H1 (cell line): ENCODE measurements at regions not wholly inside any gene's neighbourhood (a gene's known extent, or its start where the extent isn't known, plus 50 kb on each side); places are given as distances from the start of the nearest gene placed in this dataset.

Experiments
- CTCF ChIA-PET: fragments of 300-600 bp; sonication (Branson Sonifier 250); formaldehyde crosslinking; loops from one replicate; lab custom pipeline; 2021; ENCODE audit not compliant: partially characterized antibody; lab: Charles Lee
- POLR2A ChIA-PET: fragments of 300-600 bp; sonication (Branson Sonifier 250); formaldehyde crosslinking; loops from one replicate; lab custom pipeline; 2021; ENCODE audit warnings: inconsistent platforms; ENCODE audit not compliant: partially characterized antibody; lab: Charles Lee
- DNase-seq, 2 experiments: peaks; one replicate each; pipeline versions ENCODE4 v3.0.0 to v3.0.0-alpha.2; 2010 to 2022; ENCODE audit warnings: low spot score in 2 of 2, low read depth in 1 of 2, mixed read lengths in 1 of 2
- FAIRE-seq: peaks from 2 replicates; lab custom pipeline; 2011; peaks lifted over from hg19 to GRCh38; lab: Jason Lieb, UNC
- H2AFZ ChIP-seq: 2 replicates; pipeline ENCODE4 v1.8.1; 2012; ENCODE audit warnings: low read length, inconsistent platforms
- H2AK5ac ChIP-seq: 2 replicates; pipeline ENCODE4 v1.6.1; 2013; ENCODE audit warnings: low read depth, low read length
- H2BK120ac ChIP-seq: replicated peaks from 2 replicates; pipeline ENCODE3; 2013; ENCODE audit warnings: low read depth, low read length, inconsistent platforms
- H2BK12ac ChIP-seq: 2 replicates; pipeline ENCODE4 v1.6.1; 2013; ENCODE audit warnings: low read depth, low read length
- H2BK15ac ChIP-seq: 2 replicates; pipeline ENCODE4 v1.6.1; 2013; ENCODE audit warnings: low read length
- H2BK20ac ChIP-seq: 2 replicates; pipeline ENCODE4 v1.6.1; 2013; ENCODE audit warnings: low read length
- H2BK5ac ChIP-seq: 2 replicates; pipeline ENCODE4 v1.6.1; 2013; ENCODE audit warnings: low read depth, low read length
- H3K14ac ChIP-seq: 2 replicates; pipeline ENCODE4 v1.6.1; 2013; ENCODE audit warnings: inconsistent platforms; ENCODE audit not compliant: insufficient read length
- H3K18ac ChIP-seq: 2 replicates; pipeline ENCODE4 v1.6.1; 2013; ENCODE audit warnings: low read length; ENCODE audit errors: extremely low read depth
- H3K23ac ChIP-seq: 2 replicates; pipeline ENCODE4 v1.6.1; 2013; ENCODE audit warnings: inconsistent platforms; ENCODE audit not compliant: insufficient read length
- H3K23me2 ChIP-seq: 2 replicates; pipeline ENCODE4 v1.6.1; 2013; ENCODE audit warnings: low read depth, low read length
- H3K27ac ChIP-seq: 2 replicates; pipeline ENCODE4 v1.6.1; 2011; ENCODE audit warnings: low read depth, low read length, inconsistent platforms
- H3K27me3 ChIP-seq, 4 experiments: replicated peaks in 1 of 4; 1 replicate in 1 of 4; 2 replicates in 3 of 4; pipeline versions ENCODE4 v1.6.1 to v1.8.1; 2011 to 2013; ENCODE audit warnings: low read length in 3 of 4, mild to moderate bottlenecking in 3 of 4, inconsistent platforms in 2 of 4, mixed read lengths in 2 of 4, moderate library complexity in 1 of 4; ENCODE audit not compliant: control insufficient read depth in 3 of 4, insufficient read depth in 3 of 4; ENCODE audit errors: extremely low read depth in 1 of 4
- H3K36me3 ChIP-seq, 4 experiments: 2 replicates each; pipeline versions ENCODE4 v1.6.1 to v1.8.1; 2011 to 2013; ENCODE audit warnings: mild to moderate bottlenecking in 4 of 4, low read length in 3 of 4, moderate library complexity in 2 of 4, control low read depth in 1 of 4, inconsistent platforms in 1 of 4; ENCODE audit not compliant: insufficient read depth in 4 of 4, control insufficient read depth in 2 of 4
- H3K4ac ChIP-seq: replicated peaks from 2 replicates; pipeline ENCODE3; 2013; ENCODE audit warnings: low read length, low read depth, mixed read lengths, inconsistent platforms; ENCODE audit not compliant: insufficient read length
- H3K4me1 ChIP-seq, 4 experiments: replicated peaks in 1 of 4; 1 replicate in 1 of 4; 2 replicates in 3 of 4; pipeline versions ENCODE4 v1.6.1 to v1.8.1; 2011 to 2013; ENCODE audit warnings: low read length in 3 of 4, inconsistent platforms in 2 of 4, mixed read lengths in 1 of 4; ENCODE audit not compliant: insufficient read depth in 4 of 4, control insufficient read depth in 3 of 4
- H3K4me2 ChIP-seq, 2 experiments: 2 replicates each; pipeline versions ENCODE4 v1.6.1 to v1.8.1; 2011 to 2013; ENCODE audit warnings: low read depth in 2 of 2, low read length in 2 of 2, control low read depth in 1 of 2, inconsistent platforms in 1 of 2, mild to moderate bottlenecking in 1 of 2; ENCODE audit not compliant: insufficient read depth in 1 of 2
- H3K4me3 ChIP-seq, 4 experiments: fragments of 200-600, 300-600 bp in 1 of 4; sonication (generic), shearing (Covaris generic), sonication (Bioruptor Twin) in 1 of 4; 2 replicates each; pipeline versions ENCODE4 v1.5.1 to v1.8.1; 2011 to 2016; ENCODE audit warnings: low read length in 4 of 4, low read depth in 3 of 4, control low read depth in 2 of 4, inconsistent platforms in 2 of 4, mild to moderate bottlenecking in 2 of 4, mixed read lengths in 1 of 4, moderate library complexity in 1 of 4; ENCODE audit not compliant: insufficient read depth in 2 of 4; ENCODE audit errors: extremely low read depth in 1 of 4
- H3K56ac ChIP-seq: replicated peaks from 2 replicates; pipeline ENCODE3; 2013; ENCODE audit warnings: low read depth, mild to moderate bottlenecking, mixed read lengths, low read length, inconsistent platforms; ENCODE audit not compliant: insufficient read length
- H3K79me1 ChIP-seq: 2 replicates; pipeline ENCODE4 v1.6.1; 2013; ENCODE audit warnings: low read depth, low read length, control low read depth
- H3K79me2 ChIP-seq, 2 experiments: 2 replicates each; pipeline versions ENCODE4 v1.6.1 to v1.8.1; 2012 to 2013; ENCODE audit warnings: low read length in 2 of 2, mild to moderate bottlenecking in 2 of 2, inconsistent platforms in 1 of 2; ENCODE audit not compliant: insufficient read depth in 2 of 2, control insufficient read depth in 1 of 2
- H3K9ac ChIP-seq, 4 experiments: replicated peaks in 1 of 4; 1 replicate in 1 of 4; 2 replicates in 3 of 4; pipeline versions ENCODE4 v1.6.1 to v1.8.1; 2011 to 2013; ENCODE audit warnings: low read depth in 3 of 4, low read length in 3 of 4, control low read depth in 2 of 4, mild to moderate bottlenecking in 2 of 4, moderate library complexity in 2 of 4, inconsistent platforms in 1 of 4; ENCODE audit errors: extremely low read depth in 1 of 4
- H3K9me3 ChIP-seq, 2 experiments: 2 replicates each; pipeline versions ENCODE4 v1.6.1 to v1.8.1; 2012 to 2013; ENCODE audit warnings: mild to moderate bottlenecking in 2 of 2, moderate library complexity in 2 of 2, control low read depth in 1 of 2, inconsistent platforms in 1 of 2, low read depth in 1 of 2, low read length in 1 of 2, mixed read lengths in 1 of 2; ENCODE audit not compliant: insufficient read depth in 2 of 2
- H4K20me1 ChIP-seq, 2 experiments: replicated peaks in 1 of 2; 2 replicates each; pipeline versions ENCODE3 to v1.8.1; 2011 to 2013; ENCODE audit warnings: inconsistent platforms in 2 of 2, low read length in 2 of 2, mild to moderate bottlenecking in 1 of 2; ENCODE audit not compliant: insufficient read depth in 2 of 2, control insufficient read depth in 1 of 2
- H4K5ac ChIP-seq: 2 replicates; pipeline ENCODE4 v1.6.1; 2013; ENCODE audit warnings: low read length, low read depth, mixed read lengths, inconsistent platforms; ENCODE audit not compliant: insufficient read length
- H4K8ac ChIP-seq: 2 replicates; pipeline ENCODE4 v1.8.0; 2013; ENCODE audit warnings: mild to moderate bottlenecking, moderate library complexity, low read length, inconsistent platforms; ENCODE audit not compliant: insufficient read depth; ENCODE audit errors: extremely low read depth
- H4K91ac ChIP-seq: replicated peaks from 2 replicates; pipeline ENCODE3; 2013; ENCODE audit warnings: low read length, mixed read lengths, inconsistent platforms; ENCODE audit not compliant: insufficient read length
- CREB1 ChIP-seq: IDR thresholded peaks from 2 replicates; pipeline ENCODE4 v1.6.1; 2012; ENCODE audit warnings: inconsistent platforms
- HDAC6 ChIP-seq: IDR thresholded peaks from one replicate; pipeline ENCODE4 v1.7.1; 2012; ENCODE audit warnings: low read depth, mild to moderate bottlenecking, inconsistent platforms, low read length, moderate library complexity
- JUN ChIP-seq: IDR thresholded peaks from 2 replicates; pipeline ENCODE4 v1.6.1; 2011; ENCODE audit warnings: low read depth, mild to moderate bottlenecking, improper control_type of control experiment, low read length
- JUND ChIP-seq: IDR thresholded peaks from 2 replicates; pipeline ENCODE4 v1.6.1; 2011; ENCODE audit warnings: mild to moderate bottlenecking, improper control_type of control experiment, low read length
- KDM1A ChIP-seq: fragments of 200-600, 300-600 bp; sonication (generic); IDR thresholded peaks from 2 replicates; pipeline ENCODE4 v1.7.1; 2016; ENCODE audit warnings: mild to moderate bottlenecking, low read length, borderline replicate concordance
- MAFK ChIP-seq: IDR thresholded peaks from 2 replicates; pipeline ENCODE4 v1.6.1; 2012; ENCODE audit warnings: low read depth, mild to moderate bottlenecking, improper control_type of control experiment, low read length
- WGBS, 2 experiments: shearing (Covaris generic) in 1 of 2; methylation state at CpG; one replicate each; pipeline versions ENCODE4 v1.1.6 to v1.1.7; 2013 to 2015; ENCODE audit warnings: low lambda C conversion rate in 2 of 2, mixed read lengths in 2 of 2, inconsistent platforms in 1 of 2, low coverage in 1 of 2, missing lambda C conversion rate in 1 of 2; ENCODE audit not compliant: insufficient replicate concordance in 2 of 2, insufficient coverage in 1 of 2, insufficient read length in 1 of 2; ENCODE audit errors: extremely low coverage in 1 of 2, missing lambda C conversion rate in 1 of 2; 5-methylcytosine and 5-hydroxymethylcytosine counted together
- TF ChIP-seq, protein P1 (sequence below): IDR thresholded peaks from 2 replicates; pipeline ENCODE4 v1.6.1; 2011; ENCODE audit warnings: low read length, improper control_type of control experiment
- TF ChIP-seq, protein P2 (sequence below), 3 experiments: IDR thresholded peaks; 1 replicate in 2 of 3; 2 replicates in 1 of 3; pipeline versions ENCODE4 v1.5.1 to v1.6.1; 2011; ENCODE audit warnings: low read length in 3 of 3, mild to moderate bottlenecking in 3 of 3, inconsistent platforms in 2 of 3, low read depth in 1 of 3, moderate library complexity in 1 of 3; ENCODE audit not compliant: insufficient read depth in 1 of 3; ENCODE audit errors: control extremely low read depth in 1 of 3

DNA sequence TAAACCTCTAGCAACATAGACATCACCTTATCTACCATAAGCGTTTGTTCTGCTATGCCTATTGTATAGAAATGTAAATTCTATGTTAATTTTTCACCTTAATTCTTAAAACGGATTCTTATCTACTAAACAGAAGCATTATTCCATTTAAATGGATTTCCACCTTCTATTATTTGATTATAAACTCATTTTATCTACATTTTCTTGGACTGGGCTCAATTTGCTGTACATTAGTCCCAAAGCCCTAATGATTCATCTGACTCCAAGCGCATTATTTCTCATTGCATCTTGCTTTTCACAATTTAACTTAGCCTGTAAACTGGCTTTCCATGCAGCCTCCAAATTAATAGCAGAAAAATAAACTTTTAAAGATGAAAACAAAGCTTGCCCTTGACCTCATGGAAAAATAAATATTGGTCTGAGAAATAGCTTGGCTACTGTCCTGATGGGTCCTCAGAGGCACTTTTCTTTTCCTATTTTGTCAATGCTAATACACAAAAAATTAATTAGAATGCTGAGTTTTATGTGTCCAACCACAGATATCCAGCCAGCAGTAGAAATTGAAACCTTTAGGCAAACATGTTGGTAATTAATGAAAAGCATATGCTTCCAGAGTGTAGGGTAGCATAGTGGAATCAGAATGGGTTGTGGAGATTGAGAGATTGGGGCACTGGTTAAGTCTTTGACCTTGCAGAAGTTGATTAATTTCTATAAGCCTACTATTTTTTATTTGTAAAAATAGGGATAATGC is 81.4 kb upstream of the CFAP20DC start:
- TF ChIP-seq KDM1A (no peak), JUND (no peak), HDAC6 (no peak), CREB1 (no peak), MAFK (no peak), JUN (no peak)
- TF ChIP-seq, protein P1, sequence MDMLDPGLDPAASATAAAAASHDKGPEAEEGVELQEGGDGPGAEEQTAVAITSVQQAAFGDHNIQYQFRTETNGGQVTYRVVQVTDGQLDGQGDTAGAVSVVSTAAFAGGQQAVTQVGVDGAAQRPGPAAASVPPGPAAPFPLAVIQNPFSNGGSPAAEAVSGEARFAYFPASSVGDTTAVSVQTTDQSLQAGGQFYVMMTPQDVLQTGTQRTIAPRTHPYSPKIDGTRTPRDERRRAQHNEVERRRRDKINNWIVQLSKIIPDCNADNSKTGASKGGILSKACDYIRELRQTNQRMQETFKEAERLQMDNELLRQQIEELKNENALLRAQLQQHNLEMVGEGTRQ: no peak
- TF ChIP-seq, protein P2, sequence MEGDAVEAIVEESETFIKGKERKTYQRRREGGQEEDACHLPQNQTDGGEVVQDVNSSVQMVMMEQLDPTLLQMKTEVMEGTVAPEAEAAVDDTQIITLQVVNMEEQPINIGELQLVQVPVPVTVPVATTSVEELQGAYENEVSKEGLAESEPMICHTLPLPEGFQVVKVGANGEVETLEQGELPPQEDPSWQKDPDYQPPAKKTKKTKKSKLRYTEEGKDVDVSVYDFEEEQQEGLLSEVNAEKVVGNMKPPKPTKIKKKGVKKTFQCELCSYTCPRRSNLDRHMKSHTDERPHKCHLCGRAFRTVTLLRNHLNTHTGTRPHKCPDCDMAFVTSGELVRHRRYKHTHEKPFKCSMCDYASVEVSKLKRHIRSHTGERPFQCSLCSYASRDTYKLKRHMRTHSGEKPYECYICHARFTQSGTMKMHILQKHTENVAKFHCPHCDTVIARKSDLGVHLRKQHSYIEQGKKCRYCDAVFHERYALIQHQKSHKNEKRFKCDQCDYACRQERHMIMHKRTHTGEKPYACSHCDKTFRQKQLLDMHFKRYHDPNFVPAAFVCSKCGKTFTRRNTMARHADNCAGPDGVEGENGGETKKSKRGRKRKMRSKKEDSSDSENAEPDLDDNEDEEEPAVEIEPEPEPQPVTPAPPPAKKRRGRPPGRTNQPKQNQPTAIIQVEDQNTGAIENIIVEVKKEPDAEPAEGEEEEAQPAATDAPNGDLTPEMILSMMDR (IDR thresholded peaks at IDR 0.05; ENCODE audit: control extremely low read depth in 1 of 3, insufficient read depth in 1 of 3, low read depth in 1 of 3, low read length in 3 of 3): no peak
- Histone ChIP-seq H2BK120ac (no peak overlapping the region), H3K36me3 (no peaks in the 10 kb centered on the region), H3K27me3 (no peaks in the 10 kb centered on the region), H3K4ac (no peak overlapping the region), H3K4me3 (no peak overlapping the region), H2BK12ac (no peak overlapping the region), H4K8ac (no peak overlapping the region), H2BK15ac (no peak overlapping the region), H2BK20ac (no peak overlapping the region), H3K79me2 (no peaks in the 10 kb centered on the region), H3K4me1 (peaks cover 0 to 8% (median 7%) of the 10 kb centered on the region in 4 experiments; a peak in 3 of 7 replicates), H3K14ac (no peak overlapping the region), H3K4me2 (no peak overlapping the region), H4K20me1 (no peaks in the 10 kb centered on the region), H2AK5ac (no peak overlapping the region), H3K23me2 (no peaks in the 10 kb centered on the region), H3K9me3 (no peaks in the 10 kb centered on the region), H2BK5ac (no peak overlapping the region), H3K79me1 (no peaks in the 10 kb centered on the region), H3K56ac (no peak overlapping the region), H2AFZ (no peak overlapping the region), H3K27ac (no peak overlapping the region), H4K5ac (no peak overlapping the region), H3K9ac (no peak overlapping the region), H3K18ac (no peak overlapping the region), H4K91ac (no peak overlapping the region), H3K23ac (no peak overlapping the region)
- POLR2A ChIA-PET: no interaction called here
- 81% methylated on average over 3 of the region's 3 CpGs; no CpG with 5 or more reads in 1 of the 2 experiments for WGBS, 2 experiments
- DNase-seq (no peak), FAIRE-seq (no peak)
- CTCF ChIA-PET: no interaction called here
